HG03378 (cell line): ENCODE measurements at regions not wholly inside any gene's neighbourhood (a gene's known extent, or its start where the extent isn't known, plus 50 kb on each side); places are given as distances from the start of the nearest gene placed in this dataset.

ENCODE experiments used
- ATAC-seq: cut with Tn5 transposase; IDR thresholded peaks from one replicate; pipeline ENCODE4 v1.9.1; 2021; ENCODE audit warnings: mild to moderate bottlenecking, moderate library complexity; ENCODE audit not compliant: unreplicated experiment

DNA sequence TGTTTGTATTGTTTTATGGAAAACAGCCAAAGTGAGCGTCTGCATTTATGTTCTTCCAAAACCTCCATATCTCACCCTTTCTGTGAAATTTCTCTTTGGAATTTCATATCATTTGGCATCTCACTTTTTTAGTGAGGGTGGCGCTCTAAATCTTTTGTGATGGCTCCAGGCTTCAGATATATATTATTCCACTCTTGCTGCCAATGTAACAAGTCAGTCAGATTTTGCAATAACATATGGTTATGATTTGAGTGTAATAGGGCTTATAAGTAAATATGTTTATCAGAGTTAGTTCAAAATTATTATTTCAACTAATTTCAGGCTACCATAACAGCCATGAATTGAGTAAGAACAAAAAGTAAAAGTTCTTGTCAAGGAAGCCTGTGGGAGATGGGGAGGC is 314.7 kb downstream of the PDGFC start:
- no peak for ATAC-seq

DNA sequence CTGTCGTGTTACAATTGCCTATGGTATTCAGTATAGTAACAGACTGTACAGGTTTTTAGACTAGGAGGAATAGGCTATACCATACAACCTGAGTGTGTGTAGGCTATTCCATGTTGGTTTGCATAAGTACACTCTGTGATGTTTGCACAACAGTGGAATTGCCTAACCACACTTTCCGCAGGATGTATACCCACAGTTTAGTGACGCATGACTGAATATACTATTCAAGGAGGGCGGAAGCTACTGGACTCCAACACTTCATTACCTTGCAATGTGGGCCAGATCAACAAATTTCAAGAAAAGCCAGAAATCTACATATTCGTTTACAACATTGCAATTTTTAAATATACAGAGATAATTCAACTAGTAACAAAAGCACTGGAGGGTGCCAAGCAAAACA is 317.2 kb downstream of the PDGFC start:
- ATAC-seq: no peak

DNA sequence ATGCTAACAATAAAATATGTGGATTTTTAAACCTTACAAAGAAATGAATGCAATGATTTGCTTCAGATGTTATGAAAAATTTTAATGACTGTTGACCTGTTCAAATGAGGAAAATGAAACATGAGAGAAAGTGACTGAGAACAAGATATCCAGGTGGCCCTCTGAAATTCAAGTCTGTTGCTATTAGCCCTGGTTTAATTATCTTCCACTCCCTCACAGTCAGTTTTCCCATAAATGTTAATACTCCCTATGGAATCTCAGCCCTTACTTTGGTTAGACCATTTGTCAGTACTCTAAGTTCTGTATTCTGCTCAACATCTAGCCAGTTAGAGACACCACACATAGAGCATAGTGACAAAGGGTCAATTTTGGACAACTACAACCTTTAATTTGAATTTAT is 327.8 kb downstream of the PDGFC start:
- ATAC-seq: no peak

DNA sequence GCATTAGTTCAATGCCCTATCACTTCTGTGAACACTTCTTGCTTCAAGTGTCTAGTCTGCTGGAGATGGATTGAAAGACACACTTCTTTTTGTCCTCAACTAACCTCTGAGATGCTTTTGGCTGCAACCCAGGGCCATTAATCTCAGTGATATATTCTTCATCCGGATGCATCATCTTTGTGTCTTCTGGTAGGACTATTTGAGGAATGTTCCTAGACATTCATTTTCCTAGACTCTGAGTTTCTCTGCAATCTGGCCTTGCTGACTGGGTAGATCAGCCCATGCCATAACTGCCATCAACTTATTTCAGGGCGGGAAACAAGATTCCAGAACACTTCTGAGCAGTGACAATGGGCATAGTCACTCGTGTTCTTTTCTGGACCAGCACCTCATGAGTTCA is 329.4 kb downstream of the PDGFC start:
- ATAC-seq: no peak

DNA sequence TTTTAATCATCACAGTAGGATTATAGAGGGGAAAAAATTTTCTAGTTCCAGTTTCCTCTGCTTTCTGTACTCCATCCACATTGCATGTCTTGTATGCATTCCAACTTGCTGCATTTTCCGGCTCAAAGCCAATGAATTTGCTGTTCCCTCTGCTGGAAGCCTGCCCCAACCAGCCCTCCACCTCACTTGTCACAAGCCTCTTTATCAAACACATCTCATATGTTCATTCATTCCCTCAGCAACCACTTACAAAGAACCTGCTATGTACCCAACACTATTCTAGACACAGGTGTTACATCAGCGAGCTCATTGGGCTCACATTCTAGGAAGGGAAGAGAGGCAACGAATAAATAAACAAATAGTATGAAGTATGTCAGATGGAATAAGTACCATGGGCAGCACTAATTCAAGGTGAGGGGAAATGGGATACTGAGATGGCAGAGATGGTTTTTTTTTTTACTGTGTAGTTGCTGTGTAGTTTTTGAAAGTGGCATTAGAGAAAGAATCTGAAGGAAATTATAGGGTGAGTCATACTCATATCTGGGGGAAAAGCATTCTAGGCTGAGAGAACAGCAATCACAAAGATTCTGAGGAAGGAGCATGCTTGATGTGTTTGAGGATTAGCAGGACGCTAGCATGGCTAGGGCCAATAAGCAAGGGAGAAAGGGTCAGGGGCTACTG is 332.5 kb downstream of the PDGFC start:
- no peak for ATAC-seq

DNA sequence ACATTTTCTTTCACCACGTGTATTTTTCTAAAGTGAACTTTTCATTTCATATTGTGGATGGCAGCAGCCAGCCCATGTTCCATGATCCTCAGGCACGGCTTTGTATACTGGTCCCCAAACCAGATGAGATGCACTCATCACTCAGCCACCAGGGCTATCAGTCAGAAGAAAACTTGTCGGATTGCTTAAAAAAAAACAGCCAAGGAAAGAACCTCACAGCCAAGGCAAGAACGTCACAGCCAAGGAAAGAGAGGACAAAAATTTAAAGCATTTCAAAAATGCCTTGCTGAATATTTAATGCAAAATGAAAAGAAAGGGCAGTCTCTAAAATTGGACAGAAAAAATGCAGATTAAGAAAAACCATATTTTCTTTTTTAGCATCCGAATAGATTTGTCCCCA is 333.3 kb downstream of the PDGFC start:
- no peak for ATAC-seq

DNA sequence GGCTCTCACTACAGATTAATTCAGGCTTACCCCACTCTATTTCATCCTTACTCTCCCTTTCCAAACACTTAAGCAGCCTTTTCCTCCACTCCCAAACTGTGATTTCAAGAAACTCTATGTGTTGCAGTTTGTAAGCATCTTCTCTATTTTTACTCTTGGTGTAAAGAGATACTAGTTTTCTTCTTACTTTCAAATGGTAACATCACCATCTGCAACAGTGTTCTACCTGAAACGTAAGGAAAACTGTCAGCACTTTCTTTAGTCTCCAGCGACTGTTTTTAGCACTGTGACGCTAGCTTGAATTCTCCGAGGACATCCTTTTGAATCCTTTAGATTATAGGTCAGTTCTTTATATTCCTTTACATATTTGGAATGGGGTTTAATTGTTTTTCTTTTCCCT is 335.2 kb downstream of the PDGFC start:
- ATAC-seq: no peak

DNA sequence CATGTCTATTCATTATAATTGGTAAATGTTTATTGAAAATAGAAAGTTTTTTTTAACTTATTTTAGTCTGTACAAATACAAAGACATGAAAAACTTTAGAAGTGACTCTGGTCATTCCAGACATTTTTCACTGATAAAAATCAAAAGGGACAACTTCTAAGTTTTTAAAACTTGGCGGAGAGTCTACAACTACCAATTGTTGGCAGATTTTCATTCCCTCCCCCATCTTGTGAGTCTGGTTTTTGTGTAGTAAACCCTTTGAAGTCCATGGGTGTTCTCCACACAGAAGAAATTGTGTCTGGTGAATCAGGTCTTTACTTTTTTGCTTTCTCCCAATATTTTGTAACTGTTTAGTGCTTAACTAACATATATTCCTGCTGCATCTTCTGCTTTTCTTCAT is 336.5 kb downstream of the PDGFC start:
- ATAC-seq: no peak

DNA sequence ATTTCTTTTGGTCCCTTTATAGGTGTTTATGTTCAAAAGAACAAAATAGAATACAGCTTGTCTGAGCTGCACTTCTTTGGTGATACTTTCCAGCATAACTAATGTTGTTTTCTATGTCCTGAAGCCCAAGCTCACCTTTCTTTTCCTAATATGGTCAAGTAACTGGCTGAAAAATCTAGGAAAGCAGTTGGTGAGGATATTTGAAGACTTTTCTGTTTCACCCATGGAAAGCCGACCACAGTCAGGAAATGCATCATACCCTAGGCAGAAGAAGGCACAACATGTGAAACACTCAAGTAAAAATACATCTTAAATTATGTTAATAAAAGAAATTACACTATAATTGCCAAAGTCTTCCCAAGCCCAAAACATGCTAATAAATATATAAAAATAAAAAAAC is 337.0 kb downstream of the PDGFC start:
- ATAC-seq: no peak

DNA sequence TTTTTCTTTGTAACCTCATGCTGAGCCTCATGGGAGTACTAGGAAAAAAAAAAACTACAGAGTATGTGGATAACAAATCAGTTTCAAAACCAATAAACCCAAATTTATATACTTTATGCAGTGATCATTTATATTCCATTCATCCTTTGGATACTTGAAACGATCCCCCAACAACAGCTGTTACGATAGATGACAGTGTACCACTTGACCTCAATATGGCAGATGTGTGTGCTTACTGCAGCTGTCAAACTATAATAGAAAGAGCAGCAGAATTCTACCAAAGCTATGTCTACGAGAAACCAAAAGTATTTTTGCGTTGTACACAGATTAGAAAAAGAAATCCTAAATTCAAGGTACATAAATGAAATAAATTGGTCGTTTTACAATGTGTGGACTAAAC is 337.8 kb downstream of the PDGFC start:
- no peak for ATAC-seq

DNA sequence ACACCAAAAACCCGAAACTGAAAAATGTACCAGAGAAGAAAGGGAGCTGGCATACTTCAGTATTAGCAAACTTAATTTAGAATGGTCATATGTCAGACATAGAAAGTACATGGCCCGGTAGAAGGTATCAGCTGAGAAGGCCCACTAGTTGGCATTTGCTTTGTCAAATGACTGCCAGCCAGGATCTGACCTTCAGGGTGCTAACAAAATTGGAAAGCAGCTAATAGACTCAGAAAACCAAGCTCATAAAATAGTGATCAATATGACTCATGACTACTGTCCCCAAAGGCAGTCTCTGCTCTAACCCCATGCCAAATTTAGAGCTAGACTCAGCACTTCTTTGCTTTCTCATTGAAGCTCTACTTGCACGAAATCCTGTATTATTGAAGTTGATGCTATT is 342.7 kb downstream of the PDGFC start:
- ATAC-seq: no peak

DNA sequence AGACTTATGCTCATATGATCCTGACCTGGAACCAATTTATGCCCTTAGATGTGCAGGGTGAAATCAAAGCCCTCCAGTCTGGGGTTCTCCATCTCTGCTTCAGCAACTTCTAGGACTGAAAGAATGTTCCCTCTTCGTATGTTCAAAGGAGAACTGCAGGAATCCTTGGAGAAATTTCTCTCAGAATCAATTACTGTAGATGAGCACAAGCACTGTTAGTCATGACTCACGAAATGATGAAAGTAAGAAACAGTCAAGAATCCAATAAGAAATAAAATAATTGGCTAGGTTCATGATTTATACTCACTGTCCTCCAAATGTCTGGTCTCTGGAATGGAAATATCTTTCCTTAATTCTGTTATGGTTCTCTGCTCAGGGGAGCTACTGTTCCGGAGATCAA is 348.2 kb downstream of the PDGFC start:
- no peak for ATAC-seq

DNA sequence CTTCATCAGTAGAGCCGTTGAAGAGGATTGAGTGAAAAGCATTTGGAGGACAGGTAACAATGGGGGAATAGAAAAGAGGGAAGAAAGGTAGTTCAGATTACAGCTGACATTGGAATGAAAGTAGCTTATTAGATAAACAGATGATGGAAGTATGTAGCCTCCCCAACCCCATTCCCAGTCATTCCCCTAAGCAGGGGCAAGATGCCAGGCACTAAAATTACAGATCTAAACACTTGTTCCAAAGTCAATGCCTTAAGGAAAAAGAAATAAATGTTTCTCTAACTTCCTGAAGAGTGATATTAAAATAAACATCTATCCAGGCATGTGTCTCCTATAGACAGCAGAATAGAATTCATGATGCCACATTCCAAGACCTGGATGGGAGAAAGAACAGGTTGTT is 350.8 kb downstream of the PDGFC start:
- ATAC-seq: no peak

DNA sequence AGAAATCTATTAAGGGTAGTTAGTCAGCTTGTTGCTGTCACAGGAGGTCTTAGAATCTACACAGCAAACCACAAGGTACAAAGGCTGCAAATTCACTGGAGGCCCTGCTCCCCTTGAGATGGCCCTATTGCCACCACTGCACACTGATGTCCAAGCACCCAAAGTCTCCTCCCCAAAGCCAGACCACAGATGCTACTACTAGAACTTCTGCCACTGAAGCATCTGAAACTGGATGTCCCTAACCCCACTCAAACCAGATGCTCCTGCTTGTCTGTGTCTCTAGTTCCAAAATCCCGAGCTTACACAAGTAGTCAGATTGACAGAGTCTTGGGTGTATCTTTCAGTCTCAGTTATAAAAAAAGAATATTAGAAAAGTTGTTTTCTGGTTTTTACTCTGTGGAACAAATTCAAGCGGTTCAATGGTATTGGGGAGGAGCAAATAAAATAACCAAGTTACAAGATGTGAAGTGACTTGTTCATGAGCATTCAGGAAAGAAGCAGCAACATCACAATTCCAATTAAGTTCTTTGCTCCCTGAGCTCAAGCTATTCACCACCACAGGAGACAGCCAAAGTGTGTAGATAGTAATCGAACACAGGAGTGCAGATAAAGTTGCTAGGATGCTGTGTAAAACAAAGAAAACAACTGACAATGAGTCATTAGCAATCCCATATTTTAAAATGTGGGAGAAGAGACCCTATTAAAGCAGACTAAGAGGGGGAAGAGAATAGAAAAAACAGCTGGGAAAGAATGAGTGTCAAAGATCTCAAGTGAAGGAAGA is 352.3 kb downstream of the PDGFC start:
- ATAC-seq: no peak

DNA sequence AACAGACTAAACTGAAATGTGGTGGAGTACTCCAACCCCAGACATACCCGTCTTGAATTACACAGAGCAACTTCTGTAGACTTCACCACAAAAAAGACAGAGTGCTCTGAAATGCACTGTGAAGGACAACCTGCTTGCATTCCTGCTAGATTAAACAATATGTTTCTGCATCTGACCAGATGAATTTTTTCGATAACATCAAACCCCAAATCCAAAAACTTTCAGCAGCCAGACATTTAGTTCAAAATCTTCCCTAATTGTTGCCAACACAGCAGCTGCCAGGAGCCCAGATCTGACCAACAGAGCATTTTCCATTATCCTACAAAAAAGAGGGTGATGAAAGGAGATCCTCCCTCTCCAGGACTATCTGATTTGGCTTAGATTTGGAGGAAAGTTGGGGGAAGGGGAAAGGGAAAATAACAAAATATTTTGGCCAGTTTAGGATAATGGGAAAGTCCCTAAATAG is 356.5 kb downstream of the PDGFC start:
- ATAC-seq: no peak

DNA sequence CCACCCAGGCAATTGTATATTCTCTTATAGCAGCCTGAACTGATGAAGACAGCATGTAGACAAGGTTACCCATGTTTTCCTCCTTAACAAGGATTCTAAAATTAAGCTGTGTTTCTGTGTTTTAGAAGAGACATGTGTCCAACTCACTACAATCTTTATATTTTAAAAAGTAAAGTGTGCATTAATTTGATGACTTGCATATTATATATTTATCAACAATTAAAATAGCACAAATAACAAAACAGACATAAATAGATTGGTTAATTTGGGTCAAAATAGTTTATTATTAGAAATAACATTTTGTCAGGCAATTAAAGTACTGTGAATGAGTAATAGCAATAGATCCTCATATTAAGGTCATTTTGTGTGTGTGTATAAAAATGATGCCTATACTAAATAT is 357.1 kb downstream of the PDGFC start:
- ATAC-seq: no peak

DNA sequence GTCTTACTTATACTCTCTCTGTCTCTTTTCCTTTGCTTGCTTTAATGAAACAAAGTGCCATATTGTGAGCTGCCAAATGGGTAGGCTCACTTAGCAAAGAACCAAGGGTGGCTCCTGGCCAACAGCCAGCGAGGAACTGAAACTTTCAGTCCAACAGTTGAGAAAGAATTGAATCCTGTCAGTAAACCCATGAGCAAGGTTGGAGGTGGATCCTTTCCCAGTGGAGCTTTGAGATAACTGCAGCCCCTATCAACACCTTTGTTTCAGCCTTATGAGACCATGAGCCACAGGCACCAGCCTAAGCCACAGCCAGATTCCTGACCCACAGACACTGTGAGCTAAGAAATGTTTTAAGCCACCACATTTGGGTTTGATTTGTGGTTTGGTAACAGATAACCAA is 362.2 kb downstream of the PDGFC start:
- no peak for ATAC-seq

DNA sequence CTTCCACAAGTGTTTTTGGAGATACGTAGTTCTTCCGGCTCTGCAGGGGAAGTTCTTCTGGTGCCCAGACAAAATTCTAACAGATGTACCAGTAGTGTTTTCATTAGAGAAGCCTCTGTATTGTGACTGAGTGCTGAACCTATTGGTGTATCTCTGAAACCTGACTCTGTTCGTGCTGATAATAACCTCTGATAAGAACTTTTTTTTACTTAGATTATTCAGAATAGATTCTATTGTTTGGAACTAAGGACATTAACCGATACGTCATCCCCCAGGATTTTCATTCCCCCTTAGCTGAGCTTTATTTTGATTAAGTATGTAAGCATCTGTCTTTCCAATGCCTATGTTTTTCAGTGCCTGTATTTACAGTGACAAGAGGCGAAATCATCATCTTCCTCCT is 362.9 kb downstream of the PDGFC start:
- no peak for ATAC-seq

DNA sequence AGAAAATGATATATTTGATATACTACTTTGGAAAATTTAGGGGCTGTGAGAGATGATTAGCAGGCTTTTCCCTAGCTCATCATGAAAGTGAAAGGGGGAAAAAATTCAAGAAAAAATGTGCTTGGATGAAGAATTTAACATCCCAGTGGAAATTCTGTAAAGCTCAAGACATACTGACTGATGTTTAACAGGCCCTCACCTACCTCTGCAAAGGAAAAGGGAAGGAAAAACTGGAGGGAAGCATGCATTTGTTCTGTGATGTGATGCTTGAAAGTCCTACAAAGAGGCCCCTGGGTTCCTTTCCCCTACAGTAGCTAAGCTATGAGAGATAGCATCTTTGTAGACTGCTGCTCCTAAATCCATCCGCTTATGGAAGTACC is 364.1 kb downstream of the PDGFC start:
- no peak for ATAC-seq

DNA sequence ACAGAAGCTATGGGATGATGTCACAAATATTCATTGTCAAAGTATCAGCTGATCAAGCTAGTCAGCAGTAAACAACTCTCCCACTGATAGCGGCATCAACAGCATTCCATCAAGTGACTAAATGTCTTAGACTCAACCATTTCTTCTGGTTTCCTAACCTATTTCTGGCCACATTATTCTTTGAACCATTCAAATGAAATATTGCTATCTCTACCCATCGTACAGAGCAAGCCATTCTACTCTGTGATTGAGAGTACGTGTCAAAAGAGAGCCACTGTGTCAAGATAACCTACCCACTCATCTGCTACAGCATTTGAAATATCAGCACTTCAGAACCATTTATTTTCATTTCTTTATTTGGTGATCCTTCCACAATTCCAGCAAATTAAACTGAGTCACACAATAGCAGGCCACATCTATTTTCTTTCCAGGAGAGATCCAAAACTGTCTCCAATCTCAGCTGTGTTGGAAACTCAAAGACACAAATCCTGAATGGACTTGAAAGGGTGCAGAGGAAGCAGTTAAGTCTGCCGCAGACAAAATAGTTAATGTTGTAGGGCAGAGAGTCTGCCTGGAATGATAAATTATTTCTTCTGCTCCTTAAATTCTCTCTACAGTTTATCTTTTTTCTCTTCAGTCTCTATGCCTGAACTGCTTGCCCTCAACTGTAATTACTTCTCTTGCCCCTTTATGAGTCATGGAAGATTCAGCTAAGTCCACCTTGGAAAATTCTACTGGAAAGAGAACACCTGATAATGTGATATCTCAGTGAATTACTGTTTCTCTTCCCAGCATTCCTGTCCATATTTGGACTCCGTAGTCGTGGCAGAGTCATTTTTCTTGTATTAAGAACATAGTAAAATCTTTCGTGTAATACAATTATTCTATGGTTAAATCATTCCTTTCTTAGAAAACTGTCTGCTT is 364.8 kb downstream of the PDGFC start:
- no peak for ATAC-seq

DNA sequence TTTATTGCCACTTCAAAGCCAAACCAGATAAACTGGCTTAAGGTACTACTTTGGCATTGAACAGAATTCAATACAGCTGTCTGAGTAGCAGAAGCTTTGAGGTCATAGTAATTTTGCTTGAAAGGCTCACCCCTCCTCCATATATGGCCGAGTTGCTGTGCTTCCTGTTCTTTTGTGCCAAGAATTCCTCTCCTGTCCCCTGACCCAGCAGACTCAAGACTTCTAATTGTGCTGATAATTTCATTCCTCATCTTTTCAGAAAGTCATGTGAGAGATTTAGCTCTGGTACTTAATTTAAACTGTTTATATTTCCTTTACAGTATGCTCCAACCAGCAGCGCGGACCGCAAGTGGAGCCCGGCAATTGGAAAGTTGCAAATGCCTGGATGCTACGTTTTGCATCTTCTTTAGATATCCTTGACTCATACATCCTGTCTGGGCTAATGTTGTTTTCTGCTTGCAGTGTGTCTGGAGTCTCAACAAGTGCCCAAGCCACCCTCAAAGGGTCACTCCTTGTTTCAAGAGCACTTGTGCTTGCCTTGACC is 373.4 kb downstream of the PDGFC start:
- ATAC-seq: no peak
